ENCODE measurements at regions not wholly inside any gene's neighbourhood (a gene's known extent, or its start where the extent isn't known, plus 50 kb on each side); places are given as distances from the start of the nearest gene placed in this dataset.

- no peak for TF ChIP-seq GABPA (IDR thresholded peaks at IDR 0.05; ENCODE audit: borderline replicate concordance, insufficient read depth, low read length)
- TF ChIP-seq, protein P1, sequence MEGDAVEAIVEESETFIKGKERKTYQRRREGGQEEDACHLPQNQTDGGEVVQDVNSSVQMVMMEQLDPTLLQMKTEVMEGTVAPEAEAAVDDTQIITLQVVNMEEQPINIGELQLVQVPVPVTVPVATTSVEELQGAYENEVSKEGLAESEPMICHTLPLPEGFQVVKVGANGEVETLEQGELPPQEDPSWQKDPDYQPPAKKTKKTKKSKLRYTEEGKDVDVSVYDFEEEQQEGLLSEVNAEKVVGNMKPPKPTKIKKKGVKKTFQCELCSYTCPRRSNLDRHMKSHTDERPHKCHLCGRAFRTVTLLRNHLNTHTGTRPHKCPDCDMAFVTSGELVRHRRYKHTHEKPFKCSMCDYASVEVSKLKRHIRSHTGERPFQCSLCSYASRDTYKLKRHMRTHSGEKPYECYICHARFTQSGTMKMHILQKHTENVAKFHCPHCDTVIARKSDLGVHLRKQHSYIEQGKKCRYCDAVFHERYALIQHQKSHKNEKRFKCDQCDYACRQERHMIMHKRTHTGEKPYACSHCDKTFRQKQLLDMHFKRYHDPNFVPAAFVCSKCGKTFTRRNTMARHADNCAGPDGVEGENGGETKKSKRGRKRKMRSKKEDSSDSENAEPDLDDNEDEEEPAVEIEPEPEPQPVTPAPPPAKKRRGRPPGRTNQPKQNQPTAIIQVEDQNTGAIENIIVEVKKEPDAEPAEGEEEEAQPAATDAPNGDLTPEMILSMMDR (IDR thresholded peaks at IDR 0.05; ENCODE audit: control extremely low read depth in 1 of 3, insufficient read depth in 1 of 3, low read depth in 1 of 3, low read length in 3 of 3): no peak
- TF ChIP-seq POLR2A (IDR thresholded peaks at IDR 0.05; ENCODE audit: control extremely low read depth in 1 of 2, low read depth in 2 of 2, low read length in 2 of 2): no peak
Measured at GRCh38 chr5:18765304-18765703, 1131.0 kb downstream of the TAF11L14 start.

Measured in H1 (cell line).